SK-N-MC (cell line): ENCODE measurements at regions not wholly inside any gene's neighbourhood (a gene's known extent, or its start where the extent isn't known, plus 50 kb on each side); places are given as distances from the start of the nearest gene placed in this dataset.

Experiments
- EZH2 ChIP-seq: fragments of 200-600 bp; sonication (generic); IDR thresholded peaks from one replicate; pipeline ENCODE4 v1.6.1; 2017; ENCODE audit warnings: antibody characterized with exemption
- FOXP2 ChIP-seq: optimal IDR thresholded peaks from 2 replicates; pipeline ENCODE3; 2011; ENCODE audit warnings: mild to moderate bottlenecking, moderate library complexity; ENCODE audit not compliant: insufficient read depth; ENCODE audit errors: extremely low read length, control extremely low read depth
- POLR2AphosphoS5 ChIP-seq: IDR thresholded peaks from 2 replicates; pipeline ENCODE4 v1.6.1; 2012; ENCODE audit warnings: mild to moderate bottlenecking, low read depth, low read length, borderline replicate concordance

DNA sequence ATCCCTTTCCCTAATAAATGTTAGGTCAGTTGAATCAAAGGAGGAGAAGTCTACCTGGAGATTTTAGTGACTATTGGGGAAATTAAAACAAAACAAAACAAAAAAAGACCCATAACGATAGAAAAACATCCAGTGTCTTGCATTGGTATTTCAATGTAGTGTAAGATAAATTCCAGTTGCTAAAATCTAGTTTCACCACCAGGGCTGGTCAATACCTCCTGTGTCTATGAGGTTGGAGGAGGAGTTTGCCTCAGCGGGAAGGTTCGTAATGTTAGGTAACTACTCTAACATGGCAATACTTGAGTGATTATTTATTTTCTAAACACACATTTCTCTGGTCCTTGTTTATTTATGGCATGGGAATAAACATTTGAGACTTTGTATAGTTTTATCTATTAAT, 483.2 kb downstream of the FGF9 start:
- TF ChIP-seq EZH2 (no peak), POLR2AphosphoS5 (no peak), FOXP2 (no peak)
